HG02610 (cell line): ENCODE measurements at regions not wholly inside any gene's neighbourhood (a gene's known extent, or its start where the extent isn't known, plus 50 kb on each side); places are given as distances from the start of the nearest gene placed in this dataset.

ENCODE experiments used
- ATAC-seq: cut with Tn5 transposase; IDR thresholded peaks from one replicate; pipeline ENCODE4 v1.9.1; 2021; ENCODE audit warnings: mild to moderate bottlenecking, moderate library complexity; ENCODE audit not compliant: unreplicated experiment

DNA sequence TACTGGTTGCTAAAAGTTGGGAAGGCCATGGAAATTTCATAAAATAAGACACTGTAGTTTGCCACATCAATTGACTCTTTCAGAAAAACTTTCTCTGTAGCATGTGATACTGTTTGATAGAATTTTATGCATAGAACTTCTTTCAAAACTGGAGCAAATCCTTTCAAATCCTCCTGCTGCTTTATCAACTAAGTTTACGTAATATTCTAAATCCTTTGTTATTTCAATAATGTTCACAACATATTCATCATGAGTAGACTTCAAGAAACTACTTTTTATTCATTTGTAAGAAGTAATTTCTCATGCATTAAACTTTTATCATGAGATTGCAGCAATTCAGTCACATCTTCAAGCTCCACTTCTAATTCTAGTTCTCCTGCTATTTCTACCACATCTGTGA is 199.3 kb downstream of the PCDH18 start:
- no peak for ATAC-seq

DNA sequence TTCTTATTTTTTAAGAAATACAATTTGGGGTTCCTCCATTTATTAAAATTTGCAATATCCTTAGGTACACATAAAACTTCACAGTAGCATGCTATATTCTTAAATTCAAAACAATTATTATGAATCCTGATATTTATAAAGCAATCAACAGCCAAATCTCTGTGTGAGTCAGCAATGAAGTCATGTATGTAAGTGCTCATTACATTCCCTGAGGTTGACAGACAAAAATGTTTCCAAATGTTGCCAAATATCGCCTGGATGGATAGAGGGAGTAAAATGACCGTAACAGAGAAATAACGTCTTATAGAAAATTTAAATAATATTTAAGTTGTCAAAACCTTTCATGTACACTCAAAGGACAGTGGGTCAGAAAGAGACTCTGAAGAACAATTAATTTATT is 220.0 kb downstream of the PCDH18 start:
- ATAC-seq = no peak

DNA sequence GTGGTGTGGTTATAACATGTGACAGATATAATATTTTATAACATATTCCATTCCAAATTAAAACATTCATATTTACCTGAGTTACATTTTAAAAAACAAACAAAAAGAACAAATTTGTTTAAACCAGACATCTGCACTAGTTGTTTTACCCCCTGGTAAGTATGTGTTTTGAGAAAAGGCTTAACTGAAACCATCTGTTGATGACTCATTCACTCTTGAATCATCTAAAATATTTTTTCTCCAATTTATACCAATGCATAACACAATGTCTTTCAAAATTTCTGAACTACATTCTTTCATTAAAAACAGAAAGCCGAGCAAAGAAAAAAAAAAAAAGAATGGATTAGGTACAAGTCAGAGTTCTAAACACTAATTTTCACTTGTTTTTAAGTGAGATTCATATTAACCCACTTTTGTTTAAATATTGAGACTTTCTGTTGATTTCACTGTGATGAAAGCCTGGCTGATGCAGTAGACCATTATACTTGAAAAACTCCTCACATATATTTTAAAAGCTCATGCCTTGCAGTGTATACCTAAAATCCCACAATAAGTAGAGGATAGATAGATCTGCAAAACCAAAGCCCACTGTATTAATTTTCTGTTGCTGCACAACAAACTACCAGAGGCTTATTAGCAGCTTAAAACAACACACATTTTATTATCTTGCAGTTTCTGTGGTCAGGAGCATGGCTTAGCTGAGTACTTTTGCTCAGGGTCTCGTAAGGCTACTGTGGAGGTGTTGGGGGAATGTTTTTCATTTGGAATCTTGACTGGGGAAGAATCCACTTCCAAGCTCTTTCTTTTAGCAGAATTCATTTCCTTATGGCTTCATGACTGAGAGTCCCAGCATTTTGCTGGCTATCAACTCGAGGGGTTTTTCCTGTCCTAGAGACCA is 221.5 kb downstream of the PCDH18 start:
- no peak for ATAC-seq

DNA sequence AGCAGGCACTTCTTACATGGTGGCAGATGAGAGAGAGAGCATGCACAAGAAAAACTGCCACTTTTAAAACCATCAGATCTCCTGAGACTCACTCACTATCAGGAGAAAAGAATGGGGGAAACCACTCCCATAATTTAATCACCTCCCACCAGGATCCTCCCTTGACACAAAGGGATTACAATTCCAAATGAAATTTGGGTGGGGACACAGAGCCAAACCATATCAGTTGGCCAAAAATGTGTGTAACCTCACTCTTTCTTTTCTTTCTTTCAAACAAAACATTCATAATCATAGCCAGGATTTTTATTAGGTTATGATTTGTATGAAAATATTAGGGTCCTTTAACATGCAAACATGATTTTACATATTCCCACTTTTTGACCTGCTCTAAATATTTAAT is 222.1 kb downstream of the PCDH18 start:
- no peak for ATAC-seq

DNA sequence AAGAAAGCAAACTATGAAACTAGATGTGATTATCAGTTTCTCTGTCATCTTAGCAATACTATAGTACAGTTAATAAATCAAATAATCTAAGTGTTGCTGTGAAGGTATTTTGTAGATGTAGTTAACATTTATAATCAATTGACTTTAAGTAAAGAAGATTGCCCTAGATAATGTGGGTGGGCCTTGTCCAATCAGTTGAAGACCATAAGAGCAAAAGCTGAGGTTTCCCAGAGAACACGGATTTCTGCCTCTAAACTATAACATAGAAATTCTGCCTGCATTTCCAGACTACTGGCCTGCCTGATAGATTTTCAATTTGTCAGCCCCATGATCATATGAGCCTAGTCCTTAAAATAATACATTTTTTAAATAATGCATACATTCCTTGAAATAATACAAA is 222.9 kb downstream of the PCDH18 start:
- ATAC-seq = no peak

DNA sequence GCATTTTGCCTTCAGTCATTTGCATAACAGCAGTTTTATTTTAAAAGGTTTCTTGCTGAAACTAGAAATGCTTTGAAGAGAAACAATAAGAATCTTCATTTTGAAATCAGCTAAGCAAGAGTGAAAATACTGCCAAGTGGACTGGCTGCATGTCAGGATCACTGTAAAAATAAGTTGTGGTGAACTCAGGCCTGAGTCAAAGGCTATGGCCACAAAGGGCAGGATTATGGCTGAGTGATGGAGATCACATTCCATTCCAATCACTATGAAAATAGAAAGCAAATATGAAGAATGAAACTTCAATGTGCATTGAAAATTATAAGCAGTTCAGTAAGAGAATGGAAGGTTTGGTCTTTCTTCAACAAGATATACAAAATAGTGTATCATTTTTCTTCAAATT is 224.5 kb downstream of the PCDH18 start:
- ATAC-seq = no peak

DNA sequence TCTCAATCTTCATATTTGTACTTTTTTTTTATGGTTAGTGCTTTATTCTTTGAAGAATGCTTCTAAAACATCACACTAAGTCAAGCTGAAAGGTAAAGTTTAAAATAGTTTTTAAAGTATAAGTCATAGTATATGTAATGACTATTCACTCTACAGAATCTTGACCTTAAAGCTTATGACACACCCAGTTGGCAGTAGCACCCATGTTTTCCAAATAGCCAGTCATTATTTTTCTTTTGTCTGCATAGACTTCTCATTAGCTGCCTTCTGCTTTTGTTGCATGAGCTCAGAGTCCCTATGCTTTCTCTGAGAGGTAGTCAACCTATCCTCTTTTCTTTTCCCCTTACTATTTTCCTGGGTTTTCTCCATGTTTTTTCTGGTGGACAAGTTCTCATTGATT is 231.5 kb downstream of the PCDH18 start:
- ATAC-seq = no peak

DNA sequence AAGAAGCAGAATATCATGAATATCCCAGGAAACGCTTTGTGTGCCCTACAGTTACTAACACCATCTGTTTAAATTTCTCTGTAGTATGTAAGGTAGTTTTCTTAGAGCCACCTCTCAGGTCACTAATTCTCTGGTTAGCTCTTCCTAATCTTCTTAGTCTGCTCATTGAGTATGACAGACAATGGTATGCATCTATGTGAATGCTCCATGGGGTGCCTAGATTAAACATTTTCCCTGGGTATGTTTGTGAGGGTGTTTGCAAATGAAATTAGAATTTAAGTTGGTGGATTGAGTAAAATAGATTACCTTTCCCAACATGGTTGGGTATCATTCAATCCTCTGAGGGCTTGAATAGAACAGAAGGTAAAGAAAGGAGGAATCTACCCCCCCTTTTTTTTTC is 233.0 kb downstream of the PCDH18 start:
- no peak for ATAC-seq

DNA sequence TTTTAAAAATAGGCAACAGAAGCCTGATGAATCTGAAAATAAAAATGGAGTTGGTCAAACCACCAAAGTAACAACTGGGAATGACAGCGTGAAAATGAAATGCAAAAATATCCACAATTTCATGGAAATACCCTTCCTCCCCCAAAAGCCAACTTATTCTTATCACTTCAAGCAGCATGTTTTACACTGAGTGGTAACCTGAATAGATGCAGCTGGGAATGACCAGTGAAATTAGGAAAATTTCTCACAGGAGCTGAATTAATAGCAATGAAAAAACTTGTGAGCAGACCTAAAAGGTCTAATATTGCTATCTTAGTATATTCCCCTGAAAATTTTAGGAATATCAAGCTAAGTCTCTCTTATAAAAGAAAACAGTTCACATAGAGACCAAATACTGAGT is 239.0 kb downstream of the PCDH18 start:
- ATAC-seq = no peak

DNA sequence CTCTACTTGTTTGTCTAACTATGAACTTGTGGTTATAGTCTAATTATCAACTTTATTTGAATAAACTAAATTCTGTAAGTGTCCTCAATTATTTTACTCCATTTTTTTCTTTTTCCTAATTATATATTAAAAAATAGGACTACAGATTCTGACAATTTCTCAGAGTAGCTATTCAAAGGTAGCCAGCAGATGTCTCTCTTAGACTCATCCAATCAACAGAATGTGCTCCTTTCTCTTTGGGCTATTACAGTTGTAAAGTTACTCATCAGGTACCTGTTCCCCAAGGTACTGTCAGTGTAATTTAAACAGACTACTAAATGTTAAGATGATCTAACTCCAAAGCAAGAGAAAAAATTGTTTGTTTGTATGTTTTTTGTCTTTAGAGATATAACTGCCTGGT is 248.6 kb downstream of the PCDH18 start:
- ATAC-seq = no peak

DNA sequence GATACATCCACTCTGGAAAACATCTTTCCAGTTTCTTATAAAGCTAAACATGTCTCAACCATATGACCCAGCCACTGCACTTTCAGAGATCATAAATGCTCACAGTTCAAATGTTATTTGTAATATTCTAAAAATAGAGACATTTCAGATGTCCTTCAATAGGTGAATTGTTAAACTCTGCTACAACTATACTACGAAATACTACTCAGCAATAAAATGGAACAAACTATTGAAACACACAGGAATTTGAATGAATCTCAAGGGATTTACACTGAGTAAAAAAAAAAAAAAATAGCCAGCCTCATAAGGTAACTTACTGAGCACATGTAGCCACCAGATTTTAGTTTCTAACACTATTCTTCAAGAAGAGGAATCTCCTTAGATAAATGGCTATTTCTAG is 253.9 kb downstream of the PCDH18 start:
- no peak for ATAC-seq

DNA sequence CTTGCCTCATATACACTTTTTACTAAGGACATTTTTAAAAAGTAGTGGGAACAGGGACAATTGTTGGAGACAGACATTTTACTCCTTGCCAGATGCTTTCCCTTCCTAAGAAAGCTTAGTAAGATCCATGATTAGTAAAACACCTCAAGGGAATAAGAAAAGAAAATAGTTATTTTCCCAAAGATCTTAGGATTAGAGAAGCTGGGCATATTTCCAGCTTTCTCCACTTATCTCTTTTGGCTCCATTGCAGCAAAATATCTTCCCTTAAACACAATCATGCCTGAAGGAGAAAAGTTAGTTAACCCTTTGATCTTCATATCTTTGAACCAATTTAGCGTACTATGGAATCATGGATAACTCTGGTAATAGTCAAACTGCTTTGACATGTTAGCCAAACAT is 257.9 kb downstream of the PCDH18 start:
- no peak for ATAC-seq

DNA sequence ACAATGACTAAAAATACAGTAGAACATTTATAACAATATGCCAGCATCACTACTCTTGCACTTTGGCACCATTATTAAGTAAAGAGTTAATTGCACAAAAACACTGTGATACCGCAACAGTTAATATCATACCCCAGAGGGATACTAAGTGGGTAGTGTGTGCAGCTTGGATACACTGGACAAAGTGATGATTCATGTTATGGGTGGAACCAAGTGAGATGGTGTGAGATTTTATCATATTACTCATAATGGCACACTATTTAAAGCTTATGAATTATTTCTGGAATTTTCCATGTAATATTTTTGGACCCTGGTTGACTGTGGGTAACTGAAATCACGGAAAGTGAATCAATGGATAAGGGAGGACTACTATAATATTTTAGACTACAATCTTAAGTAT is 265.3 kb downstream of the PCDH18 start:
- no peak for ATAC-seq

DNA sequence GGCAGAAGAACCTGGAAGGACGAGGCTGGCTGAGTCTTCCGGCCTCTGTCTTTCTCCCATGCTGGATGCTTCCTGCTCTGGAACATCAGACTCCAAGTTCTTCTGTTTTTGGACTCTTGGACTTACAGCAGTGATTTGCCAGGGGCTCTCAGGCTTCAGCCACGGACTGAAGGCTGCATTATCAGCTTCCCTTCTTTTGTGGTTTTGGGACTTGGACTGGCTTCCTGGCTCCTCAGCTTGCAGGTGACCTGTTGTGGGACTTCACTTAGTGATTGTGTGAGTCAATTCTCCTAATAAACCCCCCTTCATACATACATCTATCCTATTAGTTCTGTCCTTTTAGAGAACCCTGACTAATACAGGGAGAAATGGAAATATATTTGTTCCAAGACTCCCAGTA is 265.8 kb downstream of the PCDH18 start:
- ATAC-seq = no peak

DNA sequence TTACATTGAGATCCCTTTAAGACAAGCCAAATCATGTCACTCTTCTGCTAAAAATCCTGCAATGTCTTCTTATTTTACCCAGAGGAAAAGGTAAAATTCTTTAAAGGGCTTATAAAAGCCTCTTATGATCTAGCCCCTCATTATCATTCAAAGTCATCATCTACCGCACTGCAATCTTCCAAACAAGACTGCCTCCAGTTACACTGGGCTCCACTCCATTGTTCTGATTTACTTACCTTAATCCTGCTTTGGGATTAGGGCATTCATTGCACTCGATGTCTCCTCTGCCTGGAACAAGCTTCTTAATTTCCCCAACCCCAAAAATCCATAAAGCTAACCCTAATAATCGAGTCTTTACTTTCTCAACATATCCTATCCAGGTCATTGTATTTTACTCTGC is 269.1 kb downstream of the PCDH18 start:
- no peak for ATAC-seq

DNA sequence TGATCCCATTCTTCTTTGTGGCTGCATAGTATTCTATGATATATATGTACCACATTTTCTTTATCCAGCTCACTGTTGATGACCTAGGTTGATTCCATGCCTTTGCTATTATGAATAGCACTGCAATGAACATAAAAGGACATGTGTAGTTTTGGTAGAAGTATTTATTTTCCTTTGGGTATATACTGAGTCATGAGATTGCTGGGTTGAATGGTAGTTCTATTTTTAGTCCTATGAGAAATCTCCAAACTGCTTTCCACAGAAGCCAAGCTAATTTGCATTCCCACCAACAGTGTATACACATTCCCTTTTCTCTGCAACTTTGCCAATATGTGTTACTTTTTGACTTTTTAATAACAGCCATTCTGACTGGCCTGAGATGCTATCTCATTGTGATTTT is 278.3 kb downstream of the PCDH18 start:
- no peak for ATAC-seq

DNA sequence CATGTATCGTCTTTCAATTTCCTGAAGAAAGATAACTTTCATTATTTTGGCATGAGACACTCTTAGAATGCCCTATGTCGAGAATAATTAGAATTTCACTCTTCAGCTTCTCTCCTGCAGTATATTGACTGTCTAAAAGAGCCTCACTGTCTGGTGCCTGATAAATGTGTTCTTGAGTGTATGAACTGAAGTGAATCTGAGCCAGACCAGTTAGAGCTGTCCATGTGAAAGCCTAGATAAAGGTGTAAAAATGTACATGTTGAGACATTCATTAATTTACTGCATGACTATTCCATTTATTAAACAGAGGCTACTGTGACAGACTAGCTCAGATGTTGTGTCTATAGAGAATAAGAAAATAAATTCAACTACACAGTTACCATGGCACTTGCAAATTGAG is 283.2 kb downstream of the PCDH18 start:
- no peak for ATAC-seq

DNA sequence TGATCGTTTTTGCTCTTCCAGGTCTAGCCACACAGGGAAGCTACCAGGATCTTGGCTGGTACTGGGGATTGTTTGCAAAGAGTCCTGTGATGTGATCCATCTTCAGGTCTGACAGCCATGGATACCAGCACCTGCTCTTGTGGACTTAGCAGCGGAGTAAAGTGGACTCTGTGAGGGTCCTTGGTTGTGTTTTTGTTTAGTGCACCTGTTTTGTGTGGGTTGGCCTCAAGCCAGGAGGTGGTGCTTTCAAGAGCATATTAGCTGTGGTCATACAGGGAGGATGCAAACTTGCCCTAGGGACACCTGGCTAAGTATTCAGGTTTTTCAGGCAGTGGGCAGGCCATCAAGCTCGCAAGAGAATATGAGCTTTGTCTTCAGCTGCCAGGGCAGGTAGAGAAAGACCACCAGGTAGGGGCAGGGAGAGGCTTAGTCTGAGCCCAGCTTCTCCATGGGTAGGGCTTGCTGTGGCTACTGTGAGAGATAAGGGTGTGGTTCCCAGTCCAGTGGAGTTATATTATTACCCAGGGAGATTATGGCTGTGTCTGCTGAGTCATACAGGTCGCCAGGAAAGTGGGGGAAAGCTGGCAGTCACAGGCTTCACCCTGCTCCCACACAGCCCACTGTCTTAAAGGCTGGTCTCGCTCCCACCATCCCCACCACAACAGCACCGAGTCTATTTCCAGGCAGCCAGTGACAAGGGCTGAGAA is 293.7 kb downstream of the PCDH18 start:
- no peak for ATAC-seq

DNA sequence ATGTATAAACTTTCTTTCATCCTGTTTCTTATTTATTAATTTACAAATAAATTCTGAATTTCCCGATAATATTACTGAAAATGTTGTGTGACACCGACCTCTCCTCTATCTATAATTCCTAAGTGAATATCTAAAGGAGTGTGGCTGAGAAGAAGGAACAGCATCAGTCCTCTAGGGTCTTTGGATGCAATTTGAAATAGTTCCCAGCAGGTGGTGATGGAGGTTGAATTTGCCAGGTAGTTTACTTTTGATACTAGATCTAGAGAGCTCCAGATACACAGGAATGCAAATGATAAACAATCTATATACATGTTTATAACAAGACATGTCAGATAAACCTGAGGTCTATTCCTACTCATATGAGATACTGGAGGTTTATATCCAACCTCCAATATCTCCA is 305.4 kb downstream of the PCDH18 start:
- ATAC-seq = no peak

DNA sequence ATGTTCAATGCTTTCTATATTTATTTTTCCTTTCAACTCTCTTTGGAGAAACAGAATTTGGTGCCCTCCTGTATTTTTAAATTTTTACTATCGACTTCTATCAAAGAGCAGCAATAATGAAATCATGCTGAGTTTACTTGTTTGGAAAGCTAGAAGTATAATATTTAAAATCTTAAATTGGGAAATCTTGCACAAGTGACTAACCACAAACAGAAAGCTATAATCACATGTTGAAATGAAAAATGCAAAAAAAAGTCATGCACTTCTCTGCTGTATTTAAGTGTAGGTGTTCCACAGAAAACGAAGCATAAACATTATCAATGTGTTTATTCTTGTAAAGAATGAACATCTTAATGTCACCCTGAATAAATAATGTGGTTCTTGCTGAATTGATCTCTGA is 306.1 kb downstream of the PCDH18 start:
- ATAC-seq = no peak

DNA sequence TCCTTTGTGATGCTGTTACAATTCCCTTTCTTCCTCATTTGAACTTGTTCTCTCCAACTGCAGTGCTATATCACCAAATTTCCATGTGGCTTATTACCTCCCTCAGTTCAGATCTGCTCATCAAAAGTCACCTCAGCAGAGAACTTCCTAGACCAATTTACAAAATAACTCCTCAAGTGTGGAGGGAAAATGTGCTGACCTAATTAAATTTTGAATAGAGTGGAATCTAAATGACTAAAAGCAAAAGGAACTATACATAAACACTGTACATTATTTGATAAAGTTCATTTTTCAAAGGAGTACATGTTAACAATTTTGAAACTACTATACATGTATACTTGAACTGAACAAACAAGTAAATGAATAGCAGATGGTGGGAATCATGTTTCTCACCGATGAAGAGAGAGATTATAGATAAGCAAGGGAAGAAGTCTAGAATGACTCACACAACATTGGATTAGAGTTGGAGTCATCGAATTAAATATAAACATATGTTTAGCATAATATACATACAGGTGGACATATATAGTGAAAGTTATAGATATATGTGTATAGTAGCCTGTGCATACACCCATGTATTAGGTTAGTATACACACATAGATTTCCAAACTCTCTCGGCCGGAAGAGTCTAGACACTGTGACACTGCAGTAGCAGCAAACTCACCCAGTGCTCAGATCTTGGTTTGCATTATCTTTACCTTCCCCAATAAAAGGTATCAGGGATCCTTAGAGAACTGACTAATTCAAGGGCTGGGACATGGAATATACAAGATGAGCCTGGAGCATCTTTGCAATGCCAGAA is 318.7 kb downstream of the PCDH18 start:
- ATAC-seq = no peak

DNA sequence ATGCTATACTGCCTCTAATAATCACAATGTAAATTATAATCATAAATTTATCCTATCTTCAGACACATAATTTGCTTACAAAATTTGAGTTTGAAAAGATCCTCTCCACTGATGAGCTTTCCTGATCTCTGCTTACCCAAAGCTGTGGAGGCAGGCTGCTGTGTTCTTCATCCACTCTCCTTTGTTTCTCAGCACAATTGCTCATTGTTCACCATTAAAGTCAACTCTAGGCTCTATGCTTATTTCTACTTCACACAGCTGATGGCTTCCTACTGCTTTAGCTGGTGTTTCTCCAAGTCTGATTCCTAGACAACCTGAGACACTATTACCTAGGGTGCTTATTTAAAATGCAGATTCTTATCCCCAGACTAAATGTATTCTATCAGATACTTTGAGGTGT is 319.7 kb downstream of the PCDH18 start:
- ATAC-seq = no peak
